HepG2 (cell line): ENCODE measurements at regions not wholly inside any gene's neighbourhood (a gene's known extent, or its start where the extent isn't known, plus 50 kb on each side); places are given as distances from the start of the nearest gene placed in this dataset.
A peak's percentile ranks its signal among the peaks of the same experiment; 100 is the strongest.

Experiments
- CHD2 ChIP-seq: IDR thresholded peaks from 2 replicates; pipeline ENCODE4 v1.6.1; 2011; ENCODE audit warnings: low read depth, low read length, improper control_type of control experiment
- HHEX ChIP-seq: IDR thresholded peaks from 2 replicates; pipeline ENCODE4 v1.6.1; 2016; ENCODE audit warnings: control low read depth
- JUND ChIP-seq: sonication (generic); formaldehyde crosslinking; IDR thresholded peaks from 2 replicates; pipeline ENCODE4 v1.8.0; 2022; ENCODE audit warnings: mild to moderate bottlenecking, missing genetic modification reagents
- MIER2 ChIP-seq: IDR thresholded peaks from 2 replicates; pipeline ENCODE4 v1.6.1; 2016; ENCODE audit warnings: missing biosample characterization, missing genetic modification reagents
- SMARCC2 ChIP-seq: fragments of 450-650 bp; IDR thresholded peaks from 2 replicates; pipeline ENCODE4 v1.6.1; 2017; ENCODE audit warnings: antibody characterized with exemption, mild to moderate bottlenecking
- SYNCRIP ChIP-seq: fragments of 200-400 bp; formaldehyde crosslinking; IDR thresholded peaks from 2 replicates; pipeline ENCODE4 v1.6.1; 2018; ENCODE audit warnings: mild to moderate bottlenecking, low read depth, low read length; ENCODE audit not compliant: insufficient read depth
- ZBED4 ChIP-seq: sonication (generic); formaldehyde crosslinking; IDR thresholded peaks from 2 replicates; pipeline ENCODE4 v1.4.0; 2020; ENCODE audit warnings: missing genetic modification reagents, borderline replicate concordance
- TF ChIP-seq, protein P1 (sequence below): sonication (generic); formaldehyde crosslinking; IDR thresholded peaks from 2 replicates; pipeline ENCODE4 v1.4.0; 2020; ENCODE audit warnings: missing genetic modification reagents, borderline replicate concordance
- TF ChIP-seq, protein P2 (sequence below): sonication (generic); formaldehyde crosslinking; IDR thresholded peaks from 2 replicates; pipeline ENCODE4 v1.8.0; 2022; ENCODE audit warnings: mild to moderate bottlenecking, missing genetic modification reagents; ENCODE audit not compliant: insufficient replicate concordance
- TF ChIP-seq, protein P3 (sequence below): sonication (generic); formaldehyde crosslinking; IDR thresholded peaks from 2 replicates; pipeline ENCODE4 v1.4.0; 2020; ENCODE audit warnings: missing genetic modification reagents

- TF ChIP-seq MIER2 = peak; percentile 38; the same call in 1 of the 2 replicates
- TF ChIP-seq, protein P1, sequence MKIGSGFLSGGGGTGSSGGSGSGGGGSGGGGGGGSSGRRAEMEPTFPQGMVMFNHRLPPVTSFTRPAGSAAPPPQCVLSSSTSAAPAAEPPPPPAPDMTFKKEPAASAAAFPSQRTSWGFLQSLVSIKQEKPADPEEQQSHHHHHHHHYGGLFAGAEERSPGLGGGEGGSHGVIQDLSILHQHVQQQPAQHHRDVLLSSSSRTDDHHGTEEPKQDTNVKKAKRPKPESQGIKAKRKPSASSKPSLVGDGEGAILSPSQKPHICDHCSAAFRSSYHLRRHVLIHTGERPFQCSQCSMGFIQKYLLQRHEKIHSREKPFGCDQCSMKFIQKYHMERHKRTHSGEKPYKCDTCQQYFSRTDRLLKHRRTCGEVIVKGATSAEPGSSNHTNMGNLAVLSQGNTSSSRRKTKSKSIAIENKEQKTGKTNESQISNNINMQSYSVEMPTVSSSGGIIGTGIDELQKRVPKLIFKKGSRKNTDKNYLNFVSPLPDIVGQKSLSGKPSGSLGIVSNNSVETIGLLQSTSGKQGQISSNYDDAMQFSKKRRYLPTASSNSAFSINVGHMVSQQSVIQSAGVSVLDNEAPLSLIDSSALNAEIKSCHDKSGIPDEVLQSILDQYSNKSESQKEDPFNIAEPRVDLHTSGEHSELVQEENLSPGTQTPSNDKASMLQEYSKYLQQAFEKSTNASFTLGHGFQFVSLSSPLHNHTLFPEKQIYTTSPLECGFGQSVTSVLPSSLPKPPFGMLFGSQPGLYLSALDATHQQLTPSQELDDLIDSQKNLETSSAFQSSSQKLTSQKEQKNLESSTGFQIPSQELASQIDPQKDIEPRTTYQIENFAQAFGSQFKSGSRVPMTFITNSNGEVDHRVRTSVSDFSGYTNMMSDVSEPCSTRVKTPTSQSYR (CRISPR knock-in tag) = peak; percentile 50; the same call in 1 of the 2 replicates
- no peak for TF ChIP-seq SYNCRIP
- TF ChIP-seq HHEX (CRISPR knock-in tag) = peak; percentile 60; the same call in 1 of the 2 replicates
- 0 out of 2 replicates have a peak, but pooled peaks have one; percentile 6 for TF ChIP-seq JUND (CRISPR knock-in tag)
- peak; percentile 15; the same call in 1 of the 2 replicates for TF ChIP-seq CHD2
- peak; percentile 60; the same call in 1 of the 2 replicates for TF ChIP-seq ZBED4 (CRISPR knock-in tag)
- no peak for TF ChIP-seq SMARCC2
- TF ChIP-seq, protein P2, sequence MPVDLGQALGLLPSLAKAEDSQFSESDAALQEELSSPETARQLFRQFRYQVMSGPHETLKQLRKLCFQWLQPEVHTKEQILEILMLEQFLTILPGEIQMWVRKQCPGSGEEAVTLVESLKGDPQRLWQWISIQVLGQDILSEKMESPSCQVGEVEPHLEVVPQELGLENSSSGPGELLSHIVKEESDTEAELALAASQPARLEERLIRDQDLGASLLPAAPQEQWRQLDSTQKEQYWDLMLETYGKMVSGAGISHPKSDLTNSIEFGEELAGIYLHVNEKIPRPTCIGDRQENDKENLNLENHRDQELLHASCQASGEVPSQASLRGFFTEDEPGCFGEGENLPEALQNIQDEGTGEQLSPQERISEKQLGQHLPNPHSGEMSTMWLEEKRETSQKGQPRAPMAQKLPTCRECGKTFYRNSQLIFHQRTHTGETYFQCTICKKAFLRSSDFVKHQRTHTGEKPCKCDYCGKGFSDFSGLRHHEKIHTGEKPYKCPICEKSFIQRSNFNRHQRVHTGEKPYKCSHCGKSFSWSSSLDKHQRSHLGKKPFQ (CRISPR knock-in tag) = no peak
- TF ChIP-seq, protein P3, sequence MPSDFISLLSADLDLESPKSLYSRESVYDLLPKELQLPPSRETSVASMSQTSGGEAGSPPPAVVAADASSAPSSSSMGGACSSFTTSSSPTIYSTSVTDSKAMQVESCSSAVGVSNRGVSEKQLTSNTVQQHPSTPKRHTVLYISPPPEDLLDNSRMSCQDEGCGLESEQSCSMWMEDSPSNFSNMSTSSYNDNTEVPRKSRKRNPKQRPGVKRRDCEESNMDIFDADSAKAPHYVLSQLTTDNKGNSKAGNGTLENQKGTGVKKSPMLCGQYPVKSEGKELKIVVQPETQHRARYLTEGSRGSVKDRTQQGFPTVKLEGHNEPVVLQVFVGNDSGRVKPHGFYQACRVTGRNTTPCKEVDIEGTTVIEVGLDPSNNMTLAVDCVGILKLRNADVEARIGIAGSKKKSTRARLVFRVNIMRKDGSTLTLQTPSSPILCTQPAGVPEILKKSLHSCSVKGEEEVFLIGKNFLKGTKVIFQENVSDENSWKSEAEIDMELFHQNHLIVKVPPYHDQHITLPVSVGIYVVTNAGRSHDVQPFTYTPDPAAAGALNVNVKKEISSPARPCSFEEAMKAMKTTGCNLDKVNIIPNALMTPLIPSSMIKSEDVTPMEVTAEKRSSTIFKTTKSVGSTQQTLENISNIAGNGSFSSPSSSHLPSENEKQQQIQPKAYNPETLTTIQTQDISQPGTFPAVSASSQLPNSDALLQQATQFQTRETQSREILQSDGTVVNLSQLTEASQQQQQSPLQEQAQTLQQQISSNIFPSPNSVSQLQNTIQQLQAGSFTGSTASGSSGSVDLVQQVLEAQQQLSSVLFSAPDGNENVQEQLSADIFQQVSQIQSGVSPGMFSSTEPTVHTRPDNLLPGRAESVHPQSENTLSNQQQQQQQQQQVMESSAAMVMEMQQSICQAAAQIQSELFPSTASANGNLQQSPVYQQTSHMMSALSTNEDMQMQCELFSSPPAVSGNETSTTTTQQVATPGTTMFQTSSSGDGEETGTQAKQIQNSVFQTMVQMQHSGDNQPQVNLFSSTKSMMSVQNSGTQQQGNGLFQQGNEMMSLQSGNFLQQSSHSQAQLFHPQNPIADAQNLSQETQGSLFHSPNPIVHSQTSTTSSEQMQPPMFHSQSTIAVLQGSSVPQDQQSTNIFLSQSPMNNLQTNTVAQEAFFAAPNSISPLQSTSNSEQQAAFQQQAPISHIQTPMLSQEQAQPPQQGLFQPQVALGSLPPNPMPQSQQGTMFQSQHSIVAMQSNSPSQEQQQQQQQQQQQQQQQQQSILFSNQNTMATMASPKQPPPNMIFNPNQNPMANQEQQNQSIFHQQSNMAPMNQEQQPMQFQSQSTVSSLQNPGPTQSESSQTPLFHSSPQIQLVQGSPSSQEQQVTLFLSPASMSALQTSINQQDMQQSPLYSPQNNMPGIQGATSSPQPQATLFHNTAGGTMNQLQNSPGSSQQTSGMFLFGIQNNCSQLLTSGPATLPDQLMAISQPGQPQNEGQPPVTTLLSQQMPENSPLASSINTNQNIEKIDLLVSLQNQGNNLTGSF (CRISPR knock-in tag) = no peak
Observed at GRCh38 chr3:148600902-148601765, 96.6 kb upstream of the AGTR1 start (continued).
